ENCODE measurements at regions not wholly inside any gene's neighbourhood (a gene's known extent, or its start where the extent isn't known, plus 50 kb on each side); places are given as distances from the start of the nearest gene placed in this dataset.

- DNase-seq: no peak
Measured at GRCh38 chr20:4555188-4555890, 130.9 kb upstream of the PRNP start.

- DNase-seq: no peak
Measured at GRCh38 chr20:4554346-4554745, 131.9 kb upstream of the PRNP start.

- no peak for DNase-seq
Measured at GRCh38 chr20:4552075-4552640, 134.1 kb upstream of the PRNP start.

GRCh38 chr20:4550740-4551139 is 135.5 kb upstream of the PRNP start:
- DNase-seq: no peak

GRCh38 chr20:4549711-4550259 is 136.5 kb upstream of the PRNP start:
- no peak for DNase-seq

GRCh38 chr20:4548552-4548951 is 137.7 kb upstream of the PRNP start:
- DNase-seq: no peak

GRCh38 chr20:4546786-4547185 is 139.5 kb upstream of the PRNP start:
- DNase-seq: no peak

GRCh38 chr20:4546342-4546741 is 139.9 kb upstream of the PRNP start:
- DNase-seq: no peak

- DNase-seq: no peak
Measured at GRCh38 chr20:4545526-4545925, 140.7 kb upstream of the PRNP start.

- no peak for DNase-seq
Measured at GRCh38 chr20:4544765-4545164, 141.5 kb upstream of the PRNP start.

GRCh38 chr20:4542270-4542669 is 144.0 kb upstream of the PRNP start:
- DNase-seq: no peak

GRCh38 chr20:4534315-4534714 is 151.9 kb upstream of the PRNP start:
- DNase-seq: no peak

- no peak for DNase-seq
Measured at GRCh38 chr20:4533368-4534133, 152.7 kb upstream of the PRNP start.

- no peak for DNase-seq
Measured at GRCh38 chr20:4532772-4533171, 153.5 kb upstream of the PRNP start.

GRCh38 chr20:4524792-4525191 is 161.5 kb upstream of the PRNP start:
- no peak for DNase-seq

- DNase-seq: no peak
Measured at GRCh38 chr20:4524307-4524706, 161.9 kb upstream of the PRNP start.

GRCh38 chr20:4522310-4522709 is 163.9 kb upstream of the PRNP start:
- DNase-seq: no peak

GRCh38 chr20:4521170-4521968 is 164.9 kb upstream of the PRNP start:
- no peak for DNase-seq

- DNase-seq: peak; percentile 18
Measured at GRCh38 chr20:4519534-4519933, 166.7 kb upstream of the PRNP start.

GRCh38 chr20:4516876-4517275 is 169.4 kb upstream of the PRNP start:
- DNase-seq: no peak

- DNase-seq: no peak
Measured at GRCh38 chr20:4513720-4514119, 172.5 kb upstream of the PRNP start.

- DNase-seq: no peak
Measured at GRCh38 chr20:4512891-4513550, 173.2 kb upstream of the PRNP start.

- DNase-seq: no peak
Measured at GRCh38 chr20:4511776-4512175, 174.5 kb upstream of the PRNP start.

Measured in stimulated activated CD4-positive, alpha-beta T cell treated with anti-CD3 and anti-CD28 coated beads, Interleukin-1b, Interleukin-23, amount 100 ng/mL, for 48 hours (primary cell).